T-helper 1 cell treated with Interleukin-12 subunit alpha and Interleukin-12 subunit beta and Interleukin-4 antibody, amounts not matched to agents 30 μg/mL and 1 μg/mL, for 36 hours (primary cell): ENCODE measurements at regions not wholly inside any gene's neighbourhood (a gene's known extent, or its start where the extent isn't known, plus 50 kb on each side); places are given as distances from the start of the nearest gene placed in this dataset.

ENCODE experiments used
- H3K27ac Mint-ChIP-seq: one replicate; pipeline ENCODE4 v1.8.0; 2021; ENCODE audit warnings: mild to moderate bottlenecking, mixed read lengths
- H3K27me3 Mint-ChIP-seq: one replicate; pipeline ENCODE4 v1.8.0; 2021; ENCODE audit warnings: low read depth, mixed read lengths
- H3K36me3 Mint-ChIP-seq: one replicate; pipeline ENCODE4 v1.8.0; 2021; ENCODE audit warnings: low read depth, mixed read lengths
- H3K4me1 Mint-ChIP-seq: one replicate; pipeline ENCODE4 v1.8.0; 2021; ENCODE audit warnings: low read depth, mixed read lengths
- H3K4me3 Mint-ChIP-seq: one replicate; pipeline ENCODE4 v1.8.0; 2021; ENCODE audit warnings: mild to moderate bottlenecking, moderate library complexity, mixed read lengths
- H3K9me3 Mint-ChIP-seq: one replicate; pipeline ENCODE4 v1.8.0; 2021; ENCODE audit warnings: mixed read lengths

DNA sequence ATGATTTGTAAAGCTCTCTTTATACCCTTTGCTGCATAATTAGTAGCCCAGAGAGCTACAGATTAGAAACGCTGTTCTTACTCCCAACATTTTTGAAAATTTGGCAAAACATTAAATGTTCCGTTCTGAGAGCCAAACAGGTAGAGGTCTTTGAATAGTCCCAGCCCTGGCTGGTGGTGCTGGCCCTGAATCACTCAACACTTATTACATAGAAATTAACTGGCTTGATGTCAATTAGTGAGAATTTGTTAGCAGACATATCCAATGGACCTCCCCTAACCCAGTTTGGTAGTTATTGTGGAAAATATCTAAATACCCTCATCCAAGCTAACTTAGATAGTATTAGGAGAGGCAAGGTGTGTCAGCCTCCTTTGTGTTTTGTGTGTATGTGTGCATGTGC, 440.7 kb downstream of the MTX2 start:
- Mint-ChIP-seq H3K36me3 (no peaks in the 10 kb centered on the region), H3K4me1 (no peaks in the 10 kb centered on the region)

DNA sequence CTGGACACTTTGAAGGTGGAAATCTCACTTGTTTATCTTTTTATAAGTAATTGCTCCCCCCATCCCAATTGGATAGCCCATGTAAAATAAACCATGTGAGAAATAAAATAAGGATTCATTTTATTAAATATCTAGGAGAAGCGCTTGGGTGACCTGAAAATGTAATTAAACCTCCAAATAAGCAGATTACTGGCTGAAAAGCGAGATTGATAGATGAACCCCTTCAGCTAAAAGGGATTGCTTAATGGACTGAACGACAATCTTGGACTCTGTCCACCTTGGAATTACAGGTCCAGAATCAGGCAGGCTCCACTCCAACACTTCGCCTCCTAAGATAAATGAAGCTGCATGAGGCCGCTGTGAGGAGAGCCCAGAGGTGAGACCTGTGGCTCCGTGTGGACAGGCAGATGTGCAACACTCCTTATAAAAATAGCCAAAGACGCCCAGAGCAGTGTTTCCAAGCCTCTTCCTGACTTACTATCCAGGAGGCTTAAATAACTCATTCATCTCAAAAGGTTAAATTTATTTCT, 441.5 kb downstream of the MTX2 start:
- H3K27me3 Mint-ChIP-seq, result peaks cover 6% of the 10 kb centered on the region
- H3K4me3 Mint-ChIP-seq, result no peak overlapping the region
- H3K4me1 Mint-ChIP-seq, result no peaks in the 10 kb centered on the region
- no peak overlapping the region for H3K27ac Mint-ChIP-seq
- no peaks in the 10 kb centered on the region for H3K9me3 Mint-ChIP-seq
- H3K36me3 Mint-ChIP-seq, result no peaks in the 10 kb centered on the region

More for the DNA sequence above, 440.7 kb downstream of the MTX2 start:
- no peak overlapping the region for H3K27ac Mint-ChIP-seq
- H3K27me3 Mint-ChIP-seq, result peaks cover 6% of the 10 kb centered on the region
- H3K9me3 Mint-ChIP-seq, result no peaks in the 10 kb centered on the region
- H3K4me3 Mint-ChIP-seq, result no peak overlapping the region

DNA sequence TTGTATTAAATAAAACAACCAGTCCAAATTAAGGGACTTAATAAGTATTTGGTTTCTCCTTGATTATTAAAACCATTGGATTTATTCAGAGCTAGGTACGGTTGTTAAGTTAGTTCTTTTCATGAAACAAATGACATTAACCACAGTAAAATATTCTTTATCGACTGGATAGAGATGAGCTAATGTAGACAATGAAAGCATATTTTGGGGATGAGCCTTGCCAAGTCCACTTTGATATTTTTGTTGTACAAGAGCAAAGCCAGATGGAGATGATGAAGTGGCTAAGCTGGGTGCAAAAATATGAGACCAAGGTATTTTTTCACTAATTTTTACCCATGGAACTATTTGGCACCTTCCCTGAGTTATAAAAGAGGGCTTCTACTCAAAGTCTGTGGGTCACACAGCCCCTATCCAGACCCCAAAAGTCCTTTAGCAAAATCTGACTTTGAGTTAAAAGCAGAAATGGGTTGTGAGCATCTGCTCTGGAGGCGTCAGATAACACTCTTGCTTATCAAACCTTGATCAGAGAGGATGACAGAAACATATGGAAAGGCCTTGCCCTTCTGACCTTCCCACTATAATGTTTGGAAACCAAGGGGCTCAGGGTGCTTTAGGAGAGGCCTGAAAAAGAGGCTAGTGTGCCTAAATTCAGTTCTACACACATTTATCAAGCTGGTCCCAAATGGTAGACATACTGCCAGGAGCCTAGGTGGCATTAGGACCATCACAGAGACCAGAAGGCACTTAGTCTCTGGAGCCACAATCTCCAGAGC, 456.8 kb downstream of the MTX2 start:
- no peaks in the 10 kb centered on the region for H3K36me3 Mint-ChIP-seq
- H3K27ac Mint-ChIP-seq, result no peak overlapping the region

DNA sequence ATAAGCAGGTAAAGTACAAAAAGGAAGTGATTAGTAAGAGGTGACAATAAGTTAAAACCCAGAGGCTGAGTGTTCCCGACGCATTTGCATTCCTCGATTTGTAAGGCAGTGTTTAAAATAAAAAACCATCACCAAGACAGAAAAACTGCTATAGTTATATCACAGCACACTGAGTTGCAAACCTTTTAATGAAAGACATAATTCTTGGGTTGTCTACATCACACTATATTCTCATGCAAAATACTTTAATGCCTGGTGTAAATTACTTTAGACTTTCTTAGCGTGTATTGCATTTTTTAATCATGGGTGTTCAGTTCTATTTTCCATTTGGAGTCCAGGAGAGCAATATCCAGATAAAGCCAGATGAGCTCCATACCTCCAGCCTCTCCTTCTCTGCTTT, 458.5 kb downstream of the MTX2 start:
- Mint-ChIP-seq H3K4me3 (no peak overlapping the region), H3K27me3 (peaks cover 9% of the 10 kb centered on the region), H3K36me3 (no peaks in the 10 kb centered on the region), H3K4me1 (no peaks in the 10 kb centered on the region), H3K27ac (no peak overlapping the region), H3K9me3 (no peaks in the 10 kb centered on the region)

More for the DNA sequence above, 456.8 kb downstream of the MTX2 start:
- Mint-ChIP-seq H3K9me3 (no peaks in the 10 kb centered on the region), H3K27me3 (peaks cover 14% of the 10 kb centered on the region), H3K4me1 (no peaks in the 10 kb centered on the region), H3K4me3 (no peak overlapping the region)

DNA sequence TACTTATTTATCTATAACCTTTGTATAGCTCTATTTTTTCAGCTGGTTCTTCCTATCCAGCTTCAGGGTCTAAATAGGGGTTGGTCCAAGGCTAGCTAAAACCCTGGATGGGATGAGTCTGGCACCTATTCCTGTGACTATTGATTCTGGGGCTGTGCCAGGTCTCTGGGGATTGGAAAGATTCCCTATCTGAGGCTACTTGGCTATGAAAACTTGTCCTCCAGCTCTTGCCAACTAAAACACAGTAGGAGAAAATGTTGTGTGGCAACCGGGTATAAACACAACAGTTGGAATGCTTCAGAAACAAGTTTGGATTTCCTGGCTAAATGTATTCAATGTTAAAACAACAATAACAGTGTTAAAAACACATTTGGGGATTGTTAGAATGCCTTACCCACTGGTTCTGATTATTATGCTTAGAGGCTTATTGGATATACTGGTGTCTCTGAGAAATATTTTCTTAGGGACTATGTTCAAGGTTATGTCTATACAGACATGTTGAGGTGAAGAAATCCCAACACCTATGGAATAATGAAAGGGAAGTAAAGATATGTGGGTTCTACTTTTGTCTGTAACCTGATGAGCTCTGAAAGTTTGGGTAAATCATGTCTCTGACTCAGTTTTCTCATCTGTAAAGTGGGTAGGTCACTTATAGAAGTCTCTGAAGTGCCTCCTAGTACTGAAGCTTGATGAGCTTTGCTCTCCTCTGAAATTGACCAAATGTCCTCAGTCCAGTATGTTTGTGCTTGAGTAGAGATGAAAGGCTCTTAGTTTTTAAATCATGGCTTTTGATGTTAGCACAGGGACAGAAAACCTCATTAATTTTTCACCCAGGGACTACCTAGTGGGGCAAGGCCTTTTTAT, 460.7 kb downstream of the MTX2 start:
- Mint-ChIP-seq H3K36me3 (no peaks in the 10 kb centered on the region), H3K9me3 (no peaks in the 10 kb centered on the region), H3K27me3 (peaks cover 9% of the 10 kb centered on the region), H3K4me3 (no peak overlapping the region), H3K4me1 (no peaks in the 10 kb centered on the region), H3K27ac (no peak overlapping the region)

DNA sequence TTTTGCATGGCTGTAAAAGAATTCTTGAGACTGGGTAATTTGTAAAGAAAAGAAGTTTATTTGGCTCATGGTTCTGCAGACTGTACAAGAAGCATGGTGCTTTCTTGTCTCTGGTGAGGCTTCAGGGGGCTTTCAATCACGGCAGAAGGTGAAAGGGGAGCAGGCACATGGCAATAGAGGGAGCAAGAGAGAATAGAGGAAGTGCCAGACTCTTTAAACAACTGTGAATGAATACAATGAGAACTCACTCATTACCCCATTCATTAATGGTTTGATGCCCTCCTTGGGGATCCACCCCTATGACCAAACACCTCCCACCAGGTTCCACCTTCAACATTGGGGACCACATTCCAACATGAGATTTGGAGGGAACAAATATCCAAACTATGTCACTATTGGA, 463.5 kb downstream of the MTX2 start:
- no peak overlapping the region for H3K27ac Mint-ChIP-seq
- no peaks in the 10 kb centered on the region for H3K36me3 Mint-ChIP-seq
- H3K4me1 Mint-ChIP-seq, result no peaks in the 10 kb centered on the region
- peaks cover 9% of the 10 kb centered on the region for H3K27me3 Mint-ChIP-seq
- H3K9me3 Mint-ChIP-seq, result no peaks in the 10 kb centered on the region
- no peak overlapping the region for H3K4me3 Mint-ChIP-seq

DNA sequence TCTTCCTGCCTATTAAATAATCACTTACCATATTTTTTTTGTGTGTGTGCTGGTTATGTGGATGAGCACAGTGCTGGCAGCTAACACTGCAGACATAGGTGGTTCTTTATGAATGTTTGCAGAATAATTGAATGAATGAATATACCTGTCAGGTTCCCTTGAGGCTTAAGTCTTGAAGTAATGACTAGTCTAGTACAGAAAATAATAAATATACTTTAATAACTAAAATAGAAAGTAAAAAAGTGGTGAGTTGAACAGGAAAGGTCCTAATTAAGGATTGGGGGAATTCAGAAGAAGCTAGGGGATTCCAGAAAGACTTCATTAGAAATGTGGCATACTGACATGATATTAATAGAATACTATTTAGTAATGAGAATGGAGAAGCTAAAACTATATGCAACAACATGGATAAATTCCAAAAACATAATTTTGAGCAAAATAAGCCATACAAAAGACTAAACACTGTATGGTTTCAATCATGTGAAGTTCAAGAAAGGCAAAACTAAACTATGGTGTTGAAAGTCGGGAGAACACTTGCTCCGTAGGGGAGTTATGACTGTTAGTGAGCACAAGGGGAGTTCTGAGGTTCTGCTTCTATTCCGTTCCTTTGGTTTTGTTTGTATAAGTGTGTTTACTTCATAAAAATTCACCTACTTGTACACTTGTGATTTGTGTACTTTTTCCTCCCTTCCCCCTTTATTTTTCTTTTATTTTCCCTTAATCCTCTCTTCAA, 464.6 kb downstream of the MTX2 start:
- H3K27me3 Mint-ChIP-seq, result peaks cover 8% of the 10 kb centered on the region
- H3K4me1 Mint-ChIP-seq, result no peaks in the 10 kb centered on the region
- no peak overlapping the region for H3K4me3 Mint-ChIP-seq
- H3K9me3 Mint-ChIP-seq, result no peaks in the 10 kb centered on the region
- H3K27ac Mint-ChIP-seq, result no peak overlapping the region
- H3K36me3 Mint-ChIP-seq, result no peaks in the 10 kb centered on the region

DNA sequence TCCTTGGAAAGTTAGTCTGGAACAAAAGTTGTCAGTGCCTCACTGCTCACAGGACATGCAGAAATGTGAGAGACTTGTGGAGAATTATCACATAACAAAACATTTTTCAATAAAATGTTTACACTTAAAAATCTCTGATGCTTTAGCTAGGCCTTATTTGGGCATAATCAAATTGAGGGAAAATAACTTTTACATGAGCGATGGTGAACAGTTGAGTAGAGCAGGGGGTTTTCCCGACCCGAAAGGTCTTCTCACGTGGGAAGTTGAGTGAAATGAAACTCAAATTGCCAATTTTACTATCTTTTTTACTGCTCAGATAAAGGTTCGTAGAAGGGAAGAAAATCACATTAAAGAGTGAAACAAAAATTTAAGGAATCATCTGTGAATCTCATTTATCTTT, 465.6 kb downstream of the MTX2 start:
- peaks cover 14% of the 10 kb centered on the region for H3K27me3 Mint-ChIP-seq
- no peak overlapping the region for H3K4me3 Mint-ChIP-seq
- H3K27ac Mint-ChIP-seq, result no peak overlapping the region
- no peaks in the 10 kb centered on the region for H3K9me3 Mint-ChIP-seq
- no peaks in the 10 kb centered on the region for H3K36me3 Mint-ChIP-seq
- no peaks in the 10 kb centered on the region for H3K4me1 Mint-ChIP-seq

DNA sequence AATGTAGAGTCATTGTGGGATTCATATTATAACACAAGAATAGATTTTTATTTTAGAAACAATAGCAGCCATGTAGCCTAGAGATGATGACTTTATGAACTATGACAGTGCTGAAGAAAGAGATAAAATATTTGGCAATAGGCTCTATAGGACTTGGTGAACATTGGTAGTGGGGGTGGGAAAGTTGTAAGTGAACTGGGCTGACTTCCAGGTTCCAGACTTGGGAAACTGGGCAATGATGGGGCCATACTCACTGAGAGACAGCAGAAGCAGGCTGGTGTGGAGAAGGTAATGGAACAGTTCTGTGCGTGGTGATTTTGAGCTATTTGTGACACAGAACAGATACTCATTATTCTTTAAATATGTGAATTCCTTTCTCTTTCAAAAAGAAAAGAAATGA, 470.3 kb upstream of the HNRNPA3 start:
- H3K9me3 Mint-ChIP-seq, result no peaks in the 10 kb centered on the region
- no peak overlapping the region for H3K4me3 Mint-ChIP-seq
- no peak overlapping the region for H3K27ac Mint-ChIP-seq
- H3K36me3 Mint-ChIP-seq, result no peaks in the 10 kb centered on the region
- peaks cover 21% of the 10 kb centered on the region for H3K27me3 Mint-ChIP-seq
- H3K4me1 Mint-ChIP-seq, result no peaks in the 10 kb centered on the region

DNA sequence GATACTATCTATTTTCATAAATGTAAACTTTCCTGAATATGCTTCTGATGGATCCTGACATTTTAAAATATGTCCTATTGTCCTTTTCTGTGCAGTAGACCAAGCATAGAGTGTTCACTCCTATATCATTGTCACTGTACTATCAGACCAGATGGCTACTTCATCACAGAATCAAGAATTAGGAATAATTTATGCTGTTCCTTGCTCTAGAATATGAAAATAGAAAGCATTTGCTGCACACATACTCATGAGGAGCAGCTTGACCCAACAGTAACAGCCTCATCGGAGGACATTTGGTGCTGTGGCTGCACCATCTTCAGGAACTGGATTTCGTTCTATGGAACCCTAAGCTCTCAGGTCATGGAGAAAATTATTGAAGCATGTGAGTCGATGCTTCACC, 468.9 kb upstream of the HNRNPA3 start:
- no peak overlapping the region for H3K27ac Mint-ChIP-seq
- no peaks in the 10 kb centered on the region for H3K9me3 Mint-ChIP-seq
- H3K4me3 Mint-ChIP-seq, result no peak overlapping the region
- H3K36me3 Mint-ChIP-seq, result no peaks in the 10 kb centered on the region
- peaks cover 24% of the 10 kb centered on the region for H3K27me3 Mint-ChIP-seq
- H3K4me1 Mint-ChIP-seq, result no peaks in the 10 kb centered on the region

DNA sequence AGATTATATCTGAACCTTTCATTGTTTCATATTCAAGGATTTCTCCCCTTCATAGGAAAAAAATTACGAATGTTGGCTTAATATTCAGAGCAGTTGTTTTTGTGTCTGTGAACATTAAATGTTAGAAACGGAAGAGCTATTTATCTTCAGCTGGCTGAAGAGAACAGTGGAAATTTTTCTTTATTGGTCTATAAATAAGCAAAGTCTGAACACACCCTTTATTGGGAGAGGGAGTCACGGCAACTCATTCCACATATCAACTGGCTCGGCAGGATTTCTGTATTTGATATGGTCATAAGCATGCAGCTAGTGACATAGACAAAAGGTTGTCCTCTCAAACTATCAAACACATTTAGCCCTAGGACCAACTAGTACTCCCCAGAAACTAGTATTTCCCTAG, 468.4 kb upstream of the HNRNPA3 start:
- H3K4me1 Mint-ChIP-seq, result no peaks in the 10 kb centered on the region
- no peak overlapping the region for H3K4me3 Mint-ChIP-seq
- H3K36me3 Mint-ChIP-seq, result no peaks in the 10 kb centered on the region
- H3K27ac Mint-ChIP-seq, result no peak overlapping the region
- peaks cover 20% of the 10 kb centered on the region for H3K27me3 Mint-ChIP-seq
- H3K9me3 Mint-ChIP-seq, result no peaks in the 10 kb centered on the region

DNA sequence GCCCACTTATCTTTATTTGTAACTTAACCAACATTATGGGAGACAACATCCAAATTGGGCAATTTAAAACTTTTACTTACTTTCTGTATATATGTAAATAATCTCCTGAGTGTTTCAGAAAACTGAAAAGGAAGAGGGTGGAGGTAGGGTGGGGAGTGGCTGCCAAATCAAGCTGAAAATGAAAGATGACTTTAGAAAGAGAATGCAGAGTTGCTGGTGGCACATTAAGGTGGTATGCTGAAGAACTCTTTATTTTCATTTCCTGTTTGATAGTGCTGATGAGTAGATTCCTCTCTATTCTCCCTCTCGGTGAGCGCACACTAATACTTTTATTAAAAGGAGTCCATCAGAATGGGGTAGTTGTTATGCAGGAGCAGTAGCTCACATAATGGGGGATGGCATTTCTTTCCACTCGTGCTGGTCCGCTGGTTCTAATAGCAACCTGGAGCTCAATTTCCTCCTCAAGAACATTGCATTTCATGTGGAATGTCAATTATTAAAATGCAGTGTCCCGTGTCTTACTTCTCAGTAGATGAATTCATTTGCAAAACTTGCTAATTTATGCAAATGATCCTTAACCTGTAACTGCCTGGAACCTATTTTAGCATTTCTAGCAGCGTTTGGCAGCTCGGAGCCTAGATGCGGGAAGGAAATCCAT, 466.9 kb upstream of the HNRNPA3 start:
- Mint-ChIP-seq H3K36me3 (no peaks in the 10 kb centered on the region), H3K27ac (no peak overlapping the region), H3K4me1 (no peaks in the 10 kb centered on the region), H3K4me3 (no peak overlapping the region), H3K27me3 (peaks cover 17% of the 10 kb centered on the region), H3K9me3 (no peaks in the 10 kb centered on the region)

DNA sequence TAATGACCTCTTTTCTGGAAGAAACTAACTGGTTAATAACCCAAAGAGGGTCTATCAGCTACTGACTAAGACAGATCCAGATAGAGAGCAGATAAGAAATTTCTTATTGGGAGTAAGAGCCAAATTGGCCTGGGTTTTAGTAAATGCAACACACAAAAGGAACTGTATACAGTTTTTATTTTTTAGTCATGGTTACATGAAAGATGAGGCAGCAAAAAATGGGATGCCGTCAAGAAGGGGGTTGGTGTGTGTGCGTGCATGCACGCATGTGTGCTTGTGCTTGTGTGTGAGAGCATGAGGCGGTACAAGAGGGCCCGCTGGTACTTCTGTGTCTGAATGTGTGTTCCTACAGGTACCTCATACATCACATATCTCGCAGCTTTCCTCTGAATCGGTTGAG, 466.2 kb upstream of the HNRNPA3 start:
- Mint-ChIP-seq H3K4me3 (no peak overlapping the region), H3K4me1 (no peaks in the 10 kb centered on the region), H3K9me3 (no peaks in the 10 kb centered on the region), H3K36me3 (no peaks in the 10 kb centered on the region), H3K27ac (no peak overlapping the region), H3K27me3 (peaks cover 17% of the 10 kb centered on the region)

DNA sequence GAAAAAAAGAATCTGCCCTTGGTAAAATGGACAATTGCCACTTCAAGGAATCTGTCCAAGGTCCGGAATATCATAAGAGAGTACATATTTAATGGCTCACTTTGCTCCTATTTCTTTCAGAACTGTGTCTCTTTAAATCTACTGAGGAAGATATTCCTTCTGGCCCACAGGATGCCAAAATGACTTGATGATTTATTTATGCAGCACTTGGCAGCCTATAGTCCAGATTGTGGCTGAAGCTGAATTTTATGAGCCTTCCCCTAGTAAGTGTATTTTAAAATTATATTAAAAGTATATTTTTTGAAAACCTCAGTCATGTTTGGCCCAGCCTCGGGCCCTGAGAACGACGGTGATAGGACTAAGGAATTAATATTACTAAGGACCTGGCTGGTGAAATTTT, 465.1 kb upstream of the HNRNPA3 start:
- Mint-ChIP-seq H3K9me3 (no peaks in the 10 kb centered on the region), H3K36me3 (no peaks in the 10 kb centered on the region), H3K27ac (no peak overlapping the region), H3K4me3 (no peak overlapping the region), H3K27me3 (peaks cover 17% of the 10 kb centered on the region), H3K4me1 (no peaks in the 10 kb centered on the region)
